Kidney (tissue), 13 donors: ENCODE measurements at regions not wholly inside any gene's neighbourhood (a gene's known extent, or its start where the extent isn't known, plus 50 kb on each side); places are given as distances from the start of the nearest gene placed in this dataset.

Source experiments
- DNase-seq, 5 donors: peaks; one replicate each; pipeline ENCODE4 v3.0.0-alpha.2; 2013 to 2020
- FAIRE-seq: peaks from 2 replicates; lab custom pipeline; 2012; peaks lifted over from hg19 to GRCh38; lab: Jason Lieb, UNC
- H3K27ac ChIP-seq, 2 donors: one replicate each; pipeline ENCODE4 v1.7.0; 2013; ENCODE audit warnings: low read depth in 2 of 2, low read length in 2 of 2, inconsistent platforms in 1 of 2
- H3K27me3 ChIP-seq: one replicate; pipeline ENCODE4 v1.7.1; 2013; ENCODE audit warnings: low read length, inconsistent platforms; ENCODE audit not compliant: control insufficient read depth, insufficient read depth
- H3K36me3 ChIP-seq, 3 donors: one replicate each; pipeline versions ENCODE4 v1.7.0 to v1.7.1; 2013; ENCODE audit warnings: low read length in 3 of 3, control low read depth in 1 of 3, inconsistent platforms in 1 of 3; ENCODE audit not compliant: insufficient read depth in 3 of 3, control insufficient read depth in 2 of 3
- H3K4me1 ChIP-seq, 3 donors: one replicate each; pipeline versions ENCODE4 v1.7.0 to v1.7.1; 2013; ENCODE audit warnings: low read length in 3 of 3, inconsistent platforms in 1 of 3, low read depth in 1 of 3; ENCODE audit not compliant: control insufficient read depth in 2 of 3, insufficient read depth in 2 of 3
- H3K4me3 ChIP-seq, 3 donors: one replicate each; pipeline versions ENCODE4 v1.7.0 to v1.8.1; 2013; ENCODE audit warnings: low read length in 3 of 3, control low read depth in 1 of 3, inconsistent platforms in 1 of 3
- H3K9ac ChIP-seq, 3 donors: one replicate each; pipeline versions ENCODE4 v1.7.0 to v1.7.1; 2013; ENCODE audit warnings: low read length in 3 of 3, control low read depth in 1 of 3, inconsistent platforms in 1 of 3
- H3K9me3 ChIP-seq, 3 donors: one replicate each; pipeline versions ENCODE4 v1.7.0 to v1.7.1; 2013; ENCODE audit warnings: low read length in 3 of 3, control low read depth in 1 of 3, inconsistent platforms in 1 of 3; ENCODE audit not compliant: control insufficient read depth in 2 of 3, insufficient read depth in 1 of 3
- CTCF ChIP-seq: IDR thresholded peaks from 3 replicates; pipeline ENCODE4 v1.5.1; 2012; ENCODE audit warnings: mild to moderate bottlenecking, moderate library complexity, borderline replicate concordance; ENCODE audit not compliant: insufficient read depth; ENCODE audit errors: extremely low read depth
- intact Hi-C: fragments of 100-400 bp; cut with DNase I; formaldehyde crosslinking; loops from one replicate; pipeline ENCODE4 v1.11.1; 2022
- donor health status: control.
- donor health status: control.
- donor health status: control.
- donor health status: control.
- donor health status: control.
- donor health status: DM: yes; HTN: yes; CAD: no.
- donor health status: Normal renal cell carcinoma (clear cell type).

DNA sequence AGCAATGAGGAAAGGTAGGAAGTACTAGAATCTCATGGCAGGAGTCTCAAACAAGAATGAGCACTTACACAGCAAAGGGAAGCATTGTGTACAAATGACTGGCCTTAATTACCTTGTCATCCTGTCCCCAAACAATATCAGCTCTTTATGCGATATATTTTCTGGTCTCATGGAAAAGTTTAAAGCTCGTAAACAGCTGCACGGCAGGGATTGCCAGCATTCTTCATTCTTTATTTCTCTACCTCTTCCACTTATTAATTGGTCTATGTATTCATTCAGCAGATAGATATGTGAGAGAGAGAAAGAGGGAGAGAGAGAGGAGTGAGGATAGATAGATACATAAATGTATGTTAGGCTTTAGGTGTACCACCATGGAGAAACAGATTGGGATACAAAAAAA, 155.8 kb upstream of the FAT4 start:
- Histone ChIP-seq H3K27me3 (no peaks in the 10 kb centered on the region), H3K9me3 (no peaks in the 10 kb centered on the region), H3K27ac (no peak overlapping the region), H3K4me3 (no peak overlapping the region), H3K9ac (no peak overlapping the region), H3K4me1 (no peaks in the 10 kb centered on the region), H3K36me3 (no peaks in the 10 kb centered on the region)
- DNase-seq (no peak), FAIRE-seq (no peak)
- TF ChIP-seq CTCF = no peak
- intact Hi-C loops = no loop called here

DNA sequence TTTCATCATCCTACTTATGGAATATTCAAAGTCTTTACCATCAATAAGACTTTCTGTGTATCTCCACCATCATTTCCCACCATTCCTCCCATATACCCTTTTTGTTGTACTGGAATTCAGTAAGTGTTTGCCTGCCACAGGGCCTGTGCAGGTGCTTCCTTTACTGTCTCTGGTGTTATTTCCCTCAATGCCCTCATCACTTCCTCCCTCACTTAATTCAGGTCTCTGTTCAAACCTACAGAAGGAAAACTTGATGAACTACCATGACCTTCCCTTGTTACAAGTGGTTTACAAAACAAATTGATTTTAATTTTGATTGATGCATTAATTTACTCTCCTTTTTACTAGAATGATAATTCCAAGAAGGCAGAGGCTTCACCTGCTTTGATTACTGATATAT, 159.5 kb upstream of the FAT4 start:
- H3K27ac ChIP-seq = no peak overlapping the region
- no peaks in the 10 kb centered on the region for H3K36me3 ChIP-seq
- DNase-seq (no peak), FAIRE-seq (no peak)
- TF ChIP-seq CTCF = no peak
- no peak overlapping the region for H3K4me3 ChIP-seq
- intact Hi-C loops = no loop called here
- no peak overlapping the region for H3K9ac ChIP-seq
- H3K9me3 ChIP-seq = no peaks in the 10 kb centered on the region
- H3K4me1 ChIP-seq = no peaks in the 10 kb centered on the region
- no peaks in the 10 kb centered on the region for H3K27me3 ChIP-seq

GRCh38 chr4:125140966-125141495, 173.7 kb upstream of the FAT4 start:
- Histone ChIP-seq H3K27ac (no peak overlapping the region), H3K9ac (no peak overlapping the region), H3K9me3 (no peaks in the 10 kb centered on the region), H3K27me3 (no peaks in the 10 kb centered on the region), H3K4me1 (no peaks in the 10 kb centered on the region), H3K4me3 (no peak overlapping the region), H3K36me3 (no peaks in the 10 kb centered on the region)
- TF ChIP-seq CTCF = no peak
- DNase-seq (no peak), FAIRE-seq (no peak)
- intact Hi-C loops = no loop called here

DNA sequence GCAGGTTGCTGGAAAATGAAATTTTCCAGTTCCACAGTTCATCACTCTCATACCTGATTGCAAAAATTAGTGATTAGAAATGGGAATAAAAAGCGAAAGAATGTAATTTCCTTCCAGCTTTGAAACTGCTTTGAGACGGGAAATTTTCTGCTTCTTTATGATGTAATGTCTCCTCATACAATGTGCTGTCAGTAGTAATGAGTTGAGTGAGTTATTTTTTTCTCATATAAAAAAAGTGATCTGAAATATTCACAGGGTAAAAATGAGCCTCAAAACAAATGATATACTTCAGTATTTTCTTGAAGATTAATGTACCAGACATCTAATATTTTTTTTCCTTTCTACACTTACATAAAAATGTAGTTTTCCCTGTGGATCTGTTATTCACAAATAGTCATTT, 179.1 kb upstream of the FAT4 start:
- Histone ChIP-seq H3K27ac (no peak overlapping the region), H3K36me3 (no peaks in the 10 kb centered on the region), H3K9me3 (no peaks in the 10 kb centered on the region), H3K4me3 (no peak overlapping the region), H3K27me3 (no peaks in the 10 kb centered on the region), H3K4me1 (no peaks in the 10 kb centered on the region), H3K9ac (no peak overlapping the region)
- intact Hi-C loops = no loop called here
- TF ChIP-seq CTCF = no peak
- DNase-seq (no peak), FAIRE-seq (no peak)
